SW480 (cell line): ENCODE measurements at regions not wholly inside any gene's neighbourhood (a gene's known extent, or its start where the extent isn't known, plus 50 kb on each side); places are given as distances from the start of the nearest gene placed in this dataset.
"Not testable (repeated sequence)": the region's sequence is repeated elsewhere in the genome, so short reads cannot be mapped to it uniquely, and the experiment has no call there.

Source experiments
- DNase-seq: peaks from one replicate; pipeline ENCODE4 v3.0.0-alpha.2; 2016; ENCODE audit warnings: low spot score

DNA sequence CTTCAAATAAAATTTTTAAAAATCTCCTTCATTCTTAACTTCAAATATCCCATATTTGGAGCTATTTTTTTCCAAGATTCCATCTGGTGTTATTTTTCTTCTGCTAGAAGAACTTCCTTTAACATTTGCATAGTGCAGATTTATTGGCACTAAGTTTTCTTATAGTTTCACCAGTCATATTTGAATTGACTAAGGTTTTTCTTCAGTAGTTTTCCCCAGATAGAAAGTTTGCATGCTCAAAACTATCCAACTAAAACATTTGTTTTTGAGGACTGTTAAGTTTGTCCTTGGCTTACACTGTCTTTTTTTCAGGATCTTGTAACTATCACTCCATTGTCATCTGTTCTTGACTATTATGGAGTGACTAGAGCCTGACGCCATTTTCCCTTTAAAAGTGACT lies 606.7 kb downstream of the TAF11L14 start:
- no peak for DNase-seq

DNA sequence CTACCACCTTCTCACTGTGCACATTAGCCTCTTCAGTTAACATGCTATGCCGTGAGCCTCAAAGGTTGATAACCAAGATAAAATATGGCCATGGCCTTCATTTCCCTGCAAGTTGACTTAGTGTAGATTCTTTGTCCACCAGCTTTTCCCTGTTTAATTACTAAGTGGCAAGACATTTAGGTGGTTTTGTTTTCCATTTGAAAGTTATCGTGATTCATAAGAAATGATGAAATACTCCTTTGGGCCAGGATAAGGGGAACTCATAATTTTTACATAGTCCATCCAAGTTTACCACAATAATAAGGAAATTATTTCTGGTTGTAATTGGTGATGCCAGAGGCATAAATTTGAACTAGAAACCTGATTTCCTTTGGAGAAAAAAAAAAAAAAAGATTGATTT lies 609.6 kb downstream of the TAF11L14 start:
- DNase-seq = no peak

DNA sequence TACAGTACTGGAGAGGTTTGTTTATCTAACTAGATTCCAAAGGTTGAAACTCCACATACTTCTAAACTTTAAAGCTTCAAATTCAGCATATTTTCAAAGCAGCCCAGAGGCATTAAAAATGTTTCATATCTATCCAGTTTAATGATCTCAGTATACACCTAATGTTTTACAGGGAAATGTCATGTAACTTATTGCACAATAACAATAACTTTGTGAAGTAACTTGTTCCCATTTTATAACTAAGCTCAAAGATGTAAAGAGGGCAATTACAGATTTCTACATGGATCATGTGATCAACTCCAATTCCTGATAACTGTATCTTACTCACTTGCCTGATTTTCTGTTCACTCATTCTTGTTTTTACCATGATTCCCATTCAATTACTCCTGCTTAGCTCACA lies 610.0 kb downstream of the TAF11L14 start:
- DNase-seq = no peak

DNA sequence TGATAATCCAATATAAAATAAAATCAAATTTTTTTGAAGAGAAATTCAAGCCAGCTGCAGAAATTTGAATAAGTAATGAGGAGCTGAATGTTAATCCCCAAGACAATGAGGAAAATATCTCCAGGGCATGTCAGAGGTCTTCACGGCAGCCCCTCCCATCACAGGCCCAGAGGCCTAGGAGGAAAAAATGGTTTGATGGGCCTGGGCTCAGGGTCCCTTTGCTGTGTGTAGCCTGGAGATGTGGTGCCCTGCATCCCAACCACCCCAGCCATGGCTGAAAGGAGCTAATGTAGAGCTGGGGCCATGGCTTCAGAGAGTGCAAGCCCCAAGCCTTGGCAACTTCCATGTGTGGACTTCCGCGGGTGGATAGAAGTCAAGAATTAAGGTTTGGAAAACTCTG lies 618.3 kb downstream of the TAF11L14 start:
- DNase-seq = no peak

DNA sequence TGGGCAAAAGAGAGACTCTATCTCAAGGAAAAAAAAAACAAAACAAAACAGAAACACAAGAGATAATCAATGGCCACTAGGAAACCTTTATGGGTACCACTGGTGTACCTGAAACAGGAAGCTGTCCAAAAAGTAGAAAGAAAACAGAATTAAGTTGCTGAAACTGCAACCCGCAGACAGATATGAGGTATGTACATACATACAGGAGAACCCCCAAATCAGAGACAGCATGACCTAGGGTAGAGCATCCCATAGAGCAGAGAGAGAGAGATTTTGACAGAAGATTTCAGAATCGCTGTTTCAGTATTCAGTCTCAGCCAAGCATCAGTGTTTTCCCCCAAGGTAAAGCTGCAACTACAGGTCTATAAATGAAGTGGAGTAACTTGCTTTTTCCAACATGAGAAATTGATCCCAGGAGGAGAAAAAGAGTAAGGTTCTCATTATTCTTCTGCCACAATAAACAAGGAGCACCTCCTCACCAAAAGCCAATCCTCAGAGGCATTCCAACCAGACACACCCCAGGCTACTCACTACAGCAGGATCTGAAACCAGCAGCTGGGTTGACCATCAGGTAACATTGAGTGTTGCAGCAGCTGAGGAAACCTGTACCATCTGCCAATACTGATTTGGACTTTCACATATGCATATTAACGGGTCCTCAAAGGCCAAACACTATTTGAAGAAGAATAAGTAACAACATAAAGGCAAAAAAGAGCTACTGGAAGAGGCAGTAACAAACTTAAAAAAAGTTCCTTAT lies 630.0 kb downstream of the TAF11L14 start:
- DNase-seq = no peak

DNA sequence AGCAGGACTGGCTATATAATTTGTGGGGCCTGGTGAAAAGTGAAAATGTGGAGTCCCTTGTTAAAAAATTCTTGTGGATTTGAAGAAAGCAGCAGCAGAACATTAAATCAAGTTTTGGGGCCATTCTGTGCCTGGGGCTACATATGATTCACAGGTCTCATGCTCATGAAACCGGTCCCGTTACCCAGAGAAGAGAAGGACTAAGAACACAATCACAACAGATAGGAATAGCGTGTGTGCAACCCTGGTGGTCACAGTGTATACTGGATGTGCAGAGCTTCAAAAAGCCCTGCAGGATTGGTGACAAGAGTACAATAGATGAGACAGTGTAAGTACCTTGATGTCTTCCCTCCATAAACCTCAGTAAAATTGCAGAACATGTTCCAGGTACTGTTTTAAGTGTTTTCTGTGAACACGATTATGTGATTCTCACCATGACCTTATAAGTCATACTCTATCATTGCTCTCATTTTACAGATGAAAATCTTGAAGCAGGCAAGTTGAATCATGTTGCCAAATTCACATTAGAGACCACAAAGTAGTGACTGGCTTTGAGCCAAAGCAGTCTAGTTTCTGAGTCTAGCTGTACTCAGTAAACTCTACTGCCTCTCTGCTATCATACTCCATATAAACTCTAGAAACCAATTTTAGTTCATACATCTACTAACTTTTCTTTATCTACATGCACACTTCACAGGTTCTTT lies 636.5 kb downstream of the TAF11L14 start:
- DNase-seq = no peak

DNA sequence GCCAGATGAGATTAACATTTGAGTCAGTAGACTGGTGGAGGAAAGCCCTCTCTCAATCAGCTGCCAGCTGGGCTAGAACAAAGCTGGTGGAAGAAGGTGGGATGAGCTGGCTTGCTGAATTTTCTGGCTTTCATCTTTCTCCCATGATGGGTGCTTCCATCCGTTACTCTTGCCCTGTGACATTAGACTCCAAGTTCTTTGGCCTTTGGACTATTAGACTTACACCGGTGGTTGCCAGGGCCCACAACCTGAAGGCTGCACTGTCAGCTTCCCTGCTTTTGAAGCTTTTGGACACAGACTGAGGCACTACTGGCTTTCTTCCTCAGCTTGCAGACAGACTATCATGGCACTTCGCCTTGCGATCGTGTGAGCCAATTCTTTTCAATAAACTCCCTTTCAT lies 642.7 kb downstream of the TAF11L14 start:
- no peak for DNase-seq

DNA sequence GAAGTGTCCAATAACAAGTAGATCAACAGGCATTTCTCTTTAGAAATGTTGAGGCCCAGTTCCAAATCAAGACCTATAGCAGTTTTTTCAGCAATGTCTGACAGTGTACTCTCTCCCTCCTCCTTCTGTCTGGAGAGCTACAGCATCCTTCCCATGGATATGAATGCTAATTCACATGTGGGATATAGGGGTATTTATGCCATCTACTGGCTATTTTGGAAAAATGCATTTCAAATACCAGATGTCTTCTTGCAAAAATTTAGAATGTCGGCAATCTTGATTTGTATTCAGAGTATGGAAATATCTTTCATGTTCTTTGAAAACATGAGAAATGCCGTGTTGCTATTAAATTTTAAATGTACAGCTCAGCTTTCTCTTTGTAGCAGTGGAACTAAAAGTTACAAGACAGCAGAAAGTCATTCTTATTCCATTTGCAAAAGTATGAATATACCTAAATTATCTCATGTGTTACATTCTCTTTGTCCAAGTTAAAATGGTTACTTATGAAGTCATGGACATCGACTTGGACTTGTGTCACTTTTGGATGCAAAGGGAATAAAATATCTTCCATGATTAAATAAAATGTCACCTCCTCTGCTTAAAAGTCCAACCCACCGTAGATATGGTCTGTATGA lies 647.8 kb downstream of the TAF11L14 start:
- DNase-seq = peak; percentile 75

DNA sequence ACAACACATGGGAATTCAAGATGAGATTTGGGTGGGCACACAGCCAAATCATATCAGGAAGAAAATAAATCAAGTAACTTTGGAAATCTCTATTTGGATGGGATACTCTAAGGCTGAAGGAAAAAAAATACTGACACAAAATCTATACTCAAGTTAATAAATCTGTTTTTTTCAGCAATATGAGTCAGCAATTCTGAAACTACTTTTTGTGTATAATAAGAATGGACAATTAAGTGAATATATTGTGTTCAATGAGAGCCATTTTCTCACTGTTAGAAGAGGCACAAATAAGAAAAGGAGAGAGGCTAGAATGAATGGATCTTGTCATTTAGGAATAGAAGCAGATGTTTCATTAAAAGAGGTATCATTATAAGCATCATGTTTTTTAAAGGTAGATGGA lies 651.0 kb downstream of the TAF11L14 start:
- no peak for DNase-seq

DNA sequence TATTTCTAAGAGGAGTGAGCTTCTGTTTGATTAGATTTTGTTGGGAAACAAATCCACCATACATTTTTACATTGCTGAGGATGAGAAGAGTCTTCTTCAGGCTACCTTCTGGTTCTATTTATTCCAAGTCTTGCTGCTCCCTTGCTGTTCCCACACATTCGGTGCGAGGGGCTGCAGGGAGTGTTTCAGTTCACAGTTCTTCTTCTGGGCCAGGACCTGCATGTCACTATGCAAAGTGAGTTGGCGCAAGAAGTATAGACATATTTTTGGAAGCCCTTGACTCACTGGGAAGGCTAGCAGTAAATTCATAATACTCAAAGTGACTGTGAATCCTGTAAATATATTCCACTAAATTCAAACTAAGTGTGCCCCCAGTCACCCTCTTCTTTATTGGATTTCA lies 657.9 kb downstream of the TAF11L14 start:
- no peak for DNase-seq

DNA sequence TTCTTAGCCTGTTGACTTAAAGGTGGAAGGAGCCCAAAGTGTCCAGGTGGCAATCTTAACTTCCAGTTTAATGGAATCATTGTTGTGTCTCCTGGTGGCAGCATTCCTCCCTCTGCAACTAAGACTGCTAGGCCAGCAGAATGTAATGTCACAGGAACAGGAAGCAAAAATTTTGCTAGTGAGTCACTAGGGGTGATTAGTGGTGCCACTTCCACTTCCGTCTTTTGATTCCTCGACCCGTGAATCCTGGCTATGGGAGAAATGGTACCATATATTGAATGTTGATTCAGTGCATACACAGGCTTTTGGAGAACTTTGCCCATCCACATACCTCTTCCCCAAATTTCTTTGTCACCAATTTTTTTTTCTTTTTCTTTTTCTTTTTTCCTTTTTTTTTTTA lies 661.4 kb downstream of the TAF11L14 start:
- DNase-seq = not testable (repeated sequence)

DNA sequence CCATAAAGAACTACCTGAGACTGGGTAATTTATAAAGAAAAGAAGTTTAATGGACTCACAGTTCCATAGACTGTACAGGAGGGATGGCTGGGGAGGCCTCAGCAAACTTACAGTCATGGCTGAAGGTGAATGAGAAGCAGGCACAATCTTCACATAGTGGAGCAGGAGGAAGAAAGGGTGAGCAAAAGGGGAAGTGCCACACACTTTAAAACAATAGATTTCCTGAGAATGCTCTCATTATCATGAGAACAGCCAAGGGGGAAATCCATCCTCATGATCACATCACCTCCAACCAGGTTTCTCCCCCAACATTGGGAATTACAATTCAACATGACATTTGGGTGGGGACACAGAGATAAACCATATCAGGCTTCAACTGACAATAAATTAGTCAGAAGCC lies 664.9 kb downstream of the TAF11L14 start:
- DNase-seq = no peak

DNA sequence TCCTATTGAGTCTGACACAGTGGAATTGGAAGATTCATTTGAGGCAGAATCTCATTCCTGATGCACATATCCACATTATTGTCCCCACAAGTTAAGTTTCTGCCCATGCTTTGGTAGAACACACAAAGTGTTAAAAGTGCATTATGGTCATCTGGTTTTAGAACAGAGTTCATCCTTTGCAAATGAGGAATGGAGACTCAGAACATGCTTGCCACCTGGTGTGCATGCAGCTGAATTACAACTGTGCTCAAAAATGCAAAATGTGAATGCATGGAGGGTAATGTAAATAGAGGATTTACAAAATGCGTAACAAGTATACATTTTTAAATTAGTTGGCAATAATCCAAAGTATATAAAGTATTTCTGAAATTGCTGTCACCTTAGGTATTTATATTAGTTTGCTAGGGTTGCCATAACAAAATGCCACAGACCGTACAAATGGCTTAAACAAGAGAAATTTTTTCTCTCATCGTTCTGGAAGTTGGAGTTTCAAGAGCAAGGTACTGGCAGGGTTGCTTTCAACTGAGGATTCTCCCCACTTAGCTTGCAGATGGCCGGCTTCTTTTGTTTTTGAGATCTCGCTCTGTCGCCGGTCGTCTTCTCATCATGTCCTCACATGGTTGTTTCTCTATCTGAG lies 671.1 kb downstream of the TAF11L14 start:
- peak; percentile 49 for DNase-seq

DNA sequence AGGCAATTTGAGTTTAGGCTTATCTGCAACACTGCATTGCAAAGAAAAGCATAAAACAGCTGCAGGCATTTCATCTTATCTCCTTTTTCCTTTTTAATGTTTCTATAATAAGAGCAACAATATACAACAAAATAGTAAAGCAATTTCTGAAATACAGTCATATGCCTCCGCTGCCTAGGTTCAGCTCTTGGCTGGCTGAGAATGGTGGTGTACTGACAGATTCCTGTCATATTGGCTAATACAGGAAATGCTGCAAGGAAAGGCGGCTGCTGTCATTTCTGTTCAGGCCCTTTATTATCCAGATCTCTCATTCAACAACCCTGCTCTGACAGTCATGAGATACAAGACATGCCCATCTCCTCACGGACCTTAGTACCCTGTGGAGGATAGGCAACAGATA lies 677.0 kb downstream of the TAF11L14 start:
- no peak for DNase-seq

DNA sequence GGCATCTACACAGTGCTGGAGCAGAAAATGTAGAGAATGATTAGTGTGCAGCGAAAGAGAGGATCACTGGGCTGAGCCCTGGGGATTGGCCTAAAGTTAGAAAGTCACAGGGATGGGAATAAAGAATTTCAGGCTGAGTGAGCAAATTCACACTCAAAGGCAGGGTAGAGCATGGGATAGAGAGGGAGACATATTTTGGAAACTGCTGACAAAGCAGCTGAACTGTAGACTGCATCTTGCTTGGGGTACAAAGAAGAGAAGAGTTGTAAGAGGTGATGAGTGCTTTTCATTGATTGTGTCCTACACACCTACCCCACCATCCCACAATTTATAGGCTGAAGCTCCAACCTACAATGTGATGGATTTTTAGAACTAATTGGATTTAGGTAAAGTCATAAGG lies 677.8 kb downstream of the TAF11L14 start:
- DNase-seq = no peak

DNA sequence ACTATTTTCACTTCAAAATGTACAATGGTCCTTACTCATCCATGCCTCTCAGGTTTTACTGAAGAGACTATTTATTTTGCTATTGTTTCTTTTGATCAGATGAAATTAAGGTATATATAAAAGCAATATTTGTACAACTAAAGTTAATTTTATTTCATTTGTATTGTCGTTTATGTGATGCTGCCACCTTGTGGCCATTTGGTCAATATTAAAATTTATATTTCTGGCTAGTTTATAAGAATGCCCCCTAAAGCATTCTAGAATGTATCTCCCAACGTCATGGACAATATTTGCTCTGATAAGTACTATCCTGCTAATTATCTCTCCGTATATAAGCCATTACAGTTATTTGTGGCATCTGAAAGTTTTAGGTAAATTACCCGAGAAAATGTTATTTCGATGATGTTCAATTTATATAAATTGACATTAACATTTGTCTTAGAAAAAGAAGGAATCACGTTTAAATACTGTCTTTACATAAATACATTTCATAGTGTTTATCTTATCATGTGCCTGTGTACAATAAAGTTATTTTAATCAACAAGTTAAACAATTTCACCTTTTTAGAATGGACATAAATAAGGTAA lies 680.0 kb downstream of the TAF11L14 start:
- DNase-seq = peak; percentile 23

DNA sequence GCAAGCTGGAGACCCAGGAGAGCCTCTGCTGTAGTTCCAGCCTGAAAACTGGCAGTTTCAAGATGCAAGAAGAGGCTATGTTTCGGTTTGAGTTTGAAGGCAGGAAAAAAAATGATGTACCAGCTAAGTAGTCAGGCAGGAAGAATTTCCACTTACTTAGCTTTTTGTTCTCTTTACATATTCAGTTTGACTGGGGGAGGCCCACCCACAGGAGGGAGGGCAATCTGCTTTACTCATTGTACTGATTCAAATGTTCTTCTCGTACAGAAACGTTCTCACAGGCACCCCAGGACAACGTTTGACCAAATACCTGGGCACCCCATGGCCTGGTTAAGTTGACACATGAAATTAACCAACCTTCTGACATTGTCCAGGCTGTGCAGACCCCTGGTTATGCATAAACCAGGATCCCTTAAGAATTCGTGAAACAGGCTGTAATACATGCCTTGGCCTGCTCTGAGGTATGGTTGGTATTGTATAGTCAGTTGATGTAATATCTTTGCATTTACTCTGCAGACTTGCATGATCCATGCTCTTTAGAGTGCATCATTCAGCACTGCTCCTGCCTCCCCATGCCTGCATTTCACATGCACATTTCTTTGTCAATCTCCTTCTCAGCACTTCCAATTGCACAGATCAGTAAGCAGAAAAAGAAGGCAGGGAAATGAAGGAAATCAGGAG lies 687.1 kb downstream of the TAF11L14 start:
- DNase-seq = no peak

DNA sequence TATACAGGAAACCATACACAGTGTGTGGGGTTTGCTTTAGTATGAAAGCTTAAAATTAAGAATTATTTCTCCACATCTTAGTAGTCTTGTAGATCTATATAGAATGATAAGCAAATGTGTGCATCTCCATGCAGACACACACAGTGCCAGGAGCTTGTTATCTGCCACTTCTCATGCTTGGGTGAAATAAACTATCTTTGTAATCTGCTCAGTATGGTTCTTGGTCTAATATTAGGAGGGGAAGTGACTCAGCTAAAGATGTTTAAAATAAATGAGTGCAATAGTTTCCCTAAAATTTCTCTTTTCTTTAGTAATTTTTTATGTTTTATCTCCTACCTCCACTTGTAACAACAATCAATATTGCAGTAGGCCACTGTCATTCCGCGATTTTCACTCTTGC lies 689.6 kb downstream of the TAF11L14 start:
- DNase-seq = no peak

DNA sequence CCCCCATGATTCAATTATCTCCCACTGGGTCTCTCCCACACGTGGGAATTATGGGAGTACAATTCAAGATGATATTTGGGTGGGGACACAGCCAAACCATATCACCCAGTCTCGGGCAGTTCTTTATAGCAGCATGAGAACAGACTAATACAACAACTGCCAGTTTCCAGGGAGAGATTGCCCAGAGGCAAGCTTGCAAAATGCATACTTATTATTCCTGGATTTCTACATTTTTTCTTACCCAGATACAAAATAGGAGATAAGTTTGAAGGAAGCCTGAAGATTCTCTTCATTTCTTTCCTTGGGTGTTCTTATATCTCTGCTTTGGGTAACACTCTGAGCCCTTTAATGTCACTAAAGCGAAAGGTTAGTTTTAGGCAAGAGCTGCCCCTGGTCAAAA lies 691.2 kb downstream of the TAF11L14 start:
- no peak for DNase-seq

DNA sequence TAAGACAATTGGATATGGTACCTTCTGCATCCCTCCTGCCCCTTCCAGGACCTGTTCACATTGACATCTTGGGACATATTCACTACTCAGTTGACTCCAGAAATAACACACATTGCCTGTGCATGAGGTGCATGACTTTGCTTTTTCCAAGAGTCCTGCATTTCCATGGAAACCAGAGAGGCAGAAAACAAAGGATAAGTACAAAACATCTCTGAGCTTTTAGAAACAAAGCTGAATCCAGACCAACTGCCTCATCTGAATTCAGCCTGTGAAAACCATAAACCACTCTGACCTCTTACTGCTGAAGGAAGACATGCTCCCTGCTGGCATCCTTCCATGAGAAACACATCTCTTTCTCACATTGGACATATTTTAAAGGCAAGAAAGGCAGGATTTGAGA lies 695.1 kb downstream of the TAF11L14 start:
- no peak for DNase-seq

DNA sequence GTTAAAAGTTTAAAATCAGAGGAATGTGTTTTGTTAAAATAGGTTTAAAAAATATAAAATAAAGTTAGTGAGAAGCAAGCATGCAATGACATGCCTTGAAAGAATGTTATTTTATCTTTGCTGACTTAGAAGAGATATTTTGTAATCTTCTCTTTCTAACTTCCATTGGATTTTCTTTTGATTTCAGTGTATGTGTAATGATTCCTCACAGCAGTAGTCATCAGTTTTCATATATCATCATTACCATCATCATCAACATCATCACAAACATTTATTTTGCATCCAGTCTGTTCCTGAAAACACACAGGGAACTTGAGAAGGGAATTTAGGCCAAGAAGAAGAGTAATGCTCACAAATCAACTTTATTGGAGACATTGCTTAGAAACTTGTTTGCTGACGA lies 699.6 kb downstream of the TAF11L14 start:
- DNase-seq = no peak

DNA sequence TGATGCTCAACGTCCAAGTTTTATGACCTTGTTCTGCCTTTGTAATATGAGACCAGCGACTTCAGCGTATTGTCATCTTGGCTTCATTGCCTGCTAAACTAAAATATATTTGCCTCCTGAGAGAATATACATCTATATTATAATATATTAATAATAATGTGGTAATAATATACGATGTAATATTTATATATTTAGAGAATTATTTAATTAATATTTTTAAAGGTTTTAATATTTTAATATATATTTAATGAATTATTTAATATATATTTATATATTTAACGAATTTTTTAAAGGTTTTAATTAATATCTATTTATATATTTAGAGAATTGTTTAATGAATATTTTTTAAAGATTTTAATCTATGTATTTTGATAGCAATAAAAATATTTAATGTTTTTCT lies 700.7 kb downstream of the TAF11L14 start:
- peak; percentile 13 for DNase-seq
